GM12878 (cell line): ENCODE measurements at regions not wholly inside any gene's neighbourhood (a gene's known extent, or its start where the extent isn't known, plus 50 kb on each side); places are given as distances from the start of the nearest gene placed in this dataset.

Experiments used
- ATF7 ChIP-seq: fragments of 450-650 bp; IDR thresholded peaks from 2 replicates; pipeline ENCODE4 v1.6.1; 2016; ENCODE audit warnings: low read depth, mild to moderate bottlenecking
- POLR2A ChIP-seq: IDR thresholded peaks from 2 replicates; pipeline ENCODE4 v1.6.1; 2011; ENCODE audit warnings: low read depth, mild to moderate bottlenecking, low read length
- SMAD5 ChIP-seq: IDR thresholded peaks from 2 replicates; pipeline ENCODE4 v1.6.1; 2016; ENCODE audit warnings: antibody characterized with exemption, low read depth
- TCF7 ChIP-seq: IDR thresholded peaks from 2 replicates; pipeline ENCODE4 v1.6.1; 2014; ENCODE audit warnings: antibody characterized with exemption, borderline replicate concordance
- TF ChIP-seq, protein P1 (sequence below): IDR thresholded peaks from 2 replicates; pipeline ENCODE4 v1.6.1; 2011; ENCODE audit warnings: low read depth, mild to moderate bottlenecking, low read length, moderate library complexity, borderline replicate concordance; ENCODE audit errors: extremely low read depth
- TF ChIP-seq, protein P2 (sequence below): IDR thresholded peaks from 2 replicates; pipeline ENCODE4 v1.6.1; 2012; ENCODE audit warnings: mild to moderate bottlenecking, low read depth, low read length
- TF ChIP-seq, protein P3 (sequence below), 3 experiments: IDR thresholded peaks in 2 of 3; conservative IDR thresholded peaks in 1 of 3; 2 replicates each; pipeline ENCODE4 v1.5.1; 2011; ENCODE audit warnings: low read depth in 3 of 3, low read length in 3 of 3, mild to moderate bottlenecking in 3 of 3, control low read depth in 2 of 3, moderate library complexity in 2 of 3, inconsistent platforms in 1 of 3, mixed read lengths in 1 of 3; ENCODE audit not compliant: control insufficient read depth in 2 of 3, insufficient read depth in 1 of 3; ENCODE audit errors: extremely low read depth in 1 of 3

DNA sequence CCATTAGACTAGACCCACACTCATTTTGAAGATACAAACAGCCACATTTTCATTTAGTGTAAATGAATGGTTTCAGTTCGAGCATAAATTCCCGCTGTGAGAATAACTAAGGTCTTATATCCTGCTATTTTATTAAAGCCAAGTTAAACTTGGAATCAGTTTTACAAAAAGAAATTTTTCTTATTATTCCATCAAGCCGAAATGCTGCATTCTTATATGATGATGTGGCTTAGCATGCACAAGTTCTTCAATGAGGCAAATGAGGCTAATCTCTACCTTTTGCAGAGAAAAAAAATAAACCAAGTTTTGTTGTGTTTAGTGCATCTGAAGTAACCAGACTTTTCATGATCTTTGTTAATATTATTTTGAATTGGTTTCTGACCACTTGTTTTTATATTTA, 953.9 kb upstream of the PCDH10 start:
- TF ChIP-seq SMAD5 (no peak), POLR2A (no peak), TCF7 (no peak), ATF7 (no peak)
- TF ChIP-seq, protein P1, sequence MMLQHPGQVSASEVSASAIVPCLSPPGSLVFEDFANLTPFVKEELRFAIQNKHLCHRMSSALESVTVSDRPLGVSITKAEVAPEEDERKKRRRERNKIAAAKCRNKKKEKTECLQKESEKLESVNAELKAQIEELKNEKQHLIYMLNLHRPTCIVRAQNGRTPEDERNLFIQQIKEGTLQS: no peak
- TF ChIP-seq, protein P2, sequence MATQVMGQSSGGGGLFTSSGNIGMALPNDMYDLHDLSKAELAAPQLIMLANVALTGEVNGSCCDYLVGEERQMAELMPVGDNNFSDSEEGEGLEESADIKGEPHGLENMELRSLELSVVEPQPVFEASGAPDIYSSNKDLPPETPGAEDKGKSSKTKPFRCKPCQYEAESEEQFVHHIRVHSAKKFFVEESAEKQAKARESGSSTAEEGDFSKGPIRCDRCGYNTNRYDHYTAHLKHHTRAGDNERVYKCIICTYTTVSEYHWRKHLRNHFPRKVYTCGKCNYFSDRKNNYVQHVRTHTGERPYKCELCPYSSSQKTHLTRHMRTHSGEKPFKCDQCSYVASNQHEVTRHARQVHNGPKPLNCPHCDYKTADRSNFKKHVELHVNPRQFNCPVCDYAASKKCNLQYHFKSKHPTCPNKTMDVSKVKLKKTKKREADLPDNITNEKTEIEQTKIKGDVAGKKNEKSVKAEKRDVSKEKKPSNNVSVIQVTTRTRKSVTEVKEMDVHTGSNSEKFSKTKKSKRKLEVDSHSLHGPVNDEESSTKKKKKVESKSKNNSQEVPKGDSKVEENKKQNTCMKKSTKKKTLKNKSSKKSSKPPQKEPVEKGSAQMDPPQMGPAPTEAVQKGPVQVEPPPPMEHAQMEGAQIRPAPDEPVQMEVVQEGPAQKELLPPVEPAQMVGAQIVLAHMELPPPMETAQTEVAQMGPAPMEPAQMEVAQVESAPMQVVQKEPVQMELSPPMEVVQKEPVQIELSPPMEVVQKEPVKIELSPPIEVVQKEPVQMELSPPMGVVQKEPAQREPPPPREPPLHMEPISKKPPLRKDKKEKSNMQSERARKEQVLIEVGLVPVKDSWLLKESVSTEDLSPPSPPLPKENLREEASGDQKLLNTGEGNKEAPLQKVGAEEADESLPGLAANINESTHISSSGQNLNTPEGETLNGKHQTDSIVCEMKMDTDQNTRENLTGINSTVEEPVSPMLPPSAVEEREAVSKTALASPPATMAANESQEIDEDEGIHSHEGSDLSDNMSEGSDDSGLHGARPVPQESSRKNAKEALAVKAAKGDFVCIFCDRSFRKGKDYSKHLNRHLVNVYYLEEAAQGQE: no peak
- TF ChIP-seq, protein P3, sequence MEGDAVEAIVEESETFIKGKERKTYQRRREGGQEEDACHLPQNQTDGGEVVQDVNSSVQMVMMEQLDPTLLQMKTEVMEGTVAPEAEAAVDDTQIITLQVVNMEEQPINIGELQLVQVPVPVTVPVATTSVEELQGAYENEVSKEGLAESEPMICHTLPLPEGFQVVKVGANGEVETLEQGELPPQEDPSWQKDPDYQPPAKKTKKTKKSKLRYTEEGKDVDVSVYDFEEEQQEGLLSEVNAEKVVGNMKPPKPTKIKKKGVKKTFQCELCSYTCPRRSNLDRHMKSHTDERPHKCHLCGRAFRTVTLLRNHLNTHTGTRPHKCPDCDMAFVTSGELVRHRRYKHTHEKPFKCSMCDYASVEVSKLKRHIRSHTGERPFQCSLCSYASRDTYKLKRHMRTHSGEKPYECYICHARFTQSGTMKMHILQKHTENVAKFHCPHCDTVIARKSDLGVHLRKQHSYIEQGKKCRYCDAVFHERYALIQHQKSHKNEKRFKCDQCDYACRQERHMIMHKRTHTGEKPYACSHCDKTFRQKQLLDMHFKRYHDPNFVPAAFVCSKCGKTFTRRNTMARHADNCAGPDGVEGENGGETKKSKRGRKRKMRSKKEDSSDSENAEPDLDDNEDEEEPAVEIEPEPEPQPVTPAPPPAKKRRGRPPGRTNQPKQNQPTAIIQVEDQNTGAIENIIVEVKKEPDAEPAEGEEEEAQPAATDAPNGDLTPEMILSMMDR (IDR thresholded peaks at IDR 0.05 in 2 of 3, conservative IDR thresholded peaks at IDR 0.05 in 1 of 3; ENCODE audit: control insufficient read depth in 2 of 3, extremely low read depth in 1 of 3, insufficient read depth in 1 of 3, low read depth in 3 of 3, low read length in 3 of 3): no peak
